NCI-H1048 (cell line): ENCODE measurements at regions not wholly inside any gene's neighbourhood (a gene's known extent, or its start where the extent isn't known, plus 50 kb on each side); places are given as distances from the start of the nearest gene placed in this dataset.
"Not testable (repeated sequence)": the region's sequence is repeated elsewhere in the genome, so short reads cannot be mapped to it uniquely, and the experiment has no call there.

Experiments
- DNase-seq: peaks from one replicate; lab custom pipeline; 2025; lab: John Stamatoyannopoulos, UW

DNA sequence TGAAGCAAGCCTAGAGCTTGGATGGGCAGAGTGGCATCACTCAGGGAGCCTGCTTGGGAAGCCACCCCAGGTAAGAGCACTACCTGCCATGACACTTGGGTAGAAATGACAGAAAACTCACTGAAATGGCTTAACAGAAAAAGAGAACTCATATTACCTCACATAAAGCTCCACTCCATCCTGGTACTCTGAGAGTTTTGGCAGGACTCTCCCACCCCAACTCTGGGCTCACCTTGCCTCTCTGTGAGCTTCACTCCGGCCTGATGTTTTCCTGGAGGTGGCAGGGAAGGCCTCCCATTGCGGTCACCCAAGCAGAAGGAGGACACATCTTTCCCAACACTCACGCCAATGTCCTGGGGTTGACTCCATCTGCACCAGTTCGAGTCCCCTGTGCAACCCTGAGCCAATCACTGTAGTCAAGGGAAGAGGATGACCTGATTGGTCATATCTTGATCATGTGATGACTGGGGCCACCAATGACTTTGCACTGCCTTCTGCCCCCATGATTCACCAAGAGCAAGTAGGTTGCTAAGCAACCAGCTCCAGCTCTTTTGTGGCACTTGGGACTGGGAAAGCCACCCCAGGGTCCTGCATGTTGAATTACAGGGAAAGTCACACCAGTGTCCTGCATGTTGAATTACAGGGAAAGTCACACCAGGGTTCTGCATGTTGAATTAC is 446.1 kb upstream of the SULF2 start:
- no peak for DNase-seq

DNA sequence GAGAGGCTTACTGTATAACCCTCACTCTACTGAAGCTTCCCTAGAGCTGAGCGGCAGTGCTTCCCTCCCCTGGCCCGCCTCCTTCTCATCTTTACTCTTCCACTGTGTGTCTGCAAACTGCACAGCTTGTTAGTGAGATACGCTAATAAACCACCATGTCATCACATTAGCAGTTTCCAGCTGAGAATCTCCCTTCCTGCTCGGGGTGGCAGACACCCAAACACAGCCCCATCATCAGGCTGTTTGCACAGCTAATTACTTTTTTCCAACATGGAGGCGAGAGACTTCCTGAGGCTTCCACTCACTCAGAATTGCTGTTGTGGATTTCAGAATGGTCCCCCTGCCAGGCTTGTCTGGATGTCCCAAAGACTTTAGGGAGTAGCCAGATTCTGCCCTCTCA is 444.9 kb upstream of the SULF2 start:
- DNase-seq: no peak

DNA sequence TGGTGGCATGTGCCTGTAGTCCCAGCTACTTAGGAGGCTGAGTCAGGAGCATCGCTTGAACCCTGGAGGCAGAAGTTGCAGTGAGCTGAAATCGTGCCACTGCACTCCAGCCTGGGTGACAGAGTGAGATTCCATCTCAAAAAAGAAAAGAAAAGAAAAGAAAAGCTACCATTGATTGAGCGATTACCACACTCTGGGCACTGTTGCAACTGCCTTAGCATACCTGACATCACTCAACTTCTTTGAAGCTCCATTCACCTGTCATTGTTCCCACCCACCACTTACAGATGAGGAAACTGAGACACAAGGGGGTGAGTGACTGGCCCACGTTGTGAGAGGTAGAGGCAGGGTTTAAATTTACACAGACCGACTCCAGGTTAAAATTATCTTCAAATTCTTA is 442.1 kb upstream of the SULF2 start:
- no peak for DNase-seq

DNA sequence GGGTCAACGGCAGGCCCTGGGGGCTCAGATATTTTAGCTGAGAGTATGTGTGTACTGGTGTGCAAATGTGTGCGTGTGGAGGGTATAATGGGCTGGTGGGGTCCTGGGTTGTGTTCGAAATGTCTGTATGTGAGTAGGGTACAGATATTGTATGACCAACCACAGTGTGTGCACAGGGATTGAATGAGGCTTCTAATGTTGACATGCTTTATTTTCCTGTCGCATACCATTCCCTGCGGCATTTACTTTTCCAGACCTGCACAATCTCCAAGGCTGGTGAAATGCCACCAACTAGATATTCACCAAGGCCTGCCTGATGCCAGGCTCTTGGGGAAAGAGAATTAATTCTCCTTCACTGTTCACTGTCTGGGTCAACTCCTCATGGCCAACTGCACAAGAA is 441.4 kb upstream of the SULF2 start:
- no peak for DNase-seq

DNA sequence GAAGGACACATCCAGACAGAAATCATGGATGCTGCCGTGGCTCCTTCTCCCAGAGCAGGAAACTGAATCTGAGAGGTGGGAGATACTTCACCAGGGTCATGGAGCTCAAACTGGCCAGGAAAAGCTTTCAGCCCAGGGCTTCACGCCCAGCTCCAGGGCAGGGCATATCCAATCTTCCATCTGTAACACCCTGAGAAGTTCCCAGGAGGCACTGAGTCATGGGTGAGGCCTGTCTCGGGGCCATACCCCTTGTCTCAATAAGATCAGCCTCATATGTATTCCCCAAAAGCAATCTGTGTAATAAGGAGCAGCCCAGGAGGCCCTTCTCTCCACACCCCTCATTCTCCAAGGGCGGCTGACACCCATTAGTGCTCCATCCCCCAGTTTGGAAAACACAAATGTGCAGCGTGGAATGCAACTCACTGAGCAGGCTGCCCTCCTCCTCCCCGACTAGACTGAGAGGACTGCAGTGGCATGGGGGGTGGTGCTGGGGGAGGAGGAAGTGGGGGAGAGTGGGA is 439.3 kb upstream of the SULF2 start:
- no peak for DNase-seq

DNA sequence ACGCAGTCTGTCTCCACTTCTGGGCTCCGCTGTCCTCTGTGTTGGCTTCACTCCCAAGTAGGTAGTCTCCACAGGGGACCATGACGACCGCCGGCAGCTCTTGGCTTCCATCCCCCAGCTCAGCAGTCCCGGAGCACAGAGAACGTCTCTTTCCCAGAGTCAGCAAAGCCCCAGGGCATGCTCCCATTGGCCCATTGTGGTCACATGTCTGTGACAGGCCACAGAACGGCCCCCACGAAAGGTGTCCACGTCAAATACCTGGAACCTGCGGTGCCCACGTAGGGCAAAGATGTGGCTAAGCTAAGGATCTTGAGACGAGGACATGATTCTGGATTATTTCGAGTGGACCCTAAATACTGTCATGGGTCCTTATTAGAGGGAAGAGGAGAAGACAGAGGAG is 438.4 kb upstream of the SULF2 start:
- no peak for DNase-seq

DNA sequence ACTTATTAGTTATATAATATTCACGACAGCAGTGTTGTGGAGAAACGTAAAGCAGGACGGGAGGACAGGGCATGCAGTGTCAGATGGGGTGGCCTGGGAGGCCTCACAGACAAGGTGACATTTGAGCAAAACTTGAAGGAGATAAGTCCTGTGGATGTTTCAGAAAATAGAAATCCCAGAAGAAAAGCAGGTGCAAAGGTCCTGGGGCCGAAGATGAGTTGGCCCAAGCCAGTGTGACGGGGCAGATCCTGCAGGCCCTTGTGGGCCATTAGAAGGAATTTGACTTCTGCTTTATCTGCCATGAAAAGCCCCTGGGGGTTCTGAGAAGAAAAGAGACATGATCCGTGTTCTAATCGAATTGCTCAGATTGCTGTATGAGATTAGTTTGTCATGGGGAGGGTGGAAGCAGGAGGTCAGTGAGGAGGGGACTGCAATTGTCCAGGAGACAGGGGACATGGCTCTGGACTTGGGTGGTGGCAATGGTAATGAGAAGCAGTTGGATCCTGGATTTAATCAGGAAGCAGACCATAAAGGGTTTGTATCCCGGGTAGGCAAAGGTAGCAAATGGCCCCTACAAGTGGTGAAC is 437.4 kb upstream of the SULF2 start:
- DNase-seq: no peak

DNA sequence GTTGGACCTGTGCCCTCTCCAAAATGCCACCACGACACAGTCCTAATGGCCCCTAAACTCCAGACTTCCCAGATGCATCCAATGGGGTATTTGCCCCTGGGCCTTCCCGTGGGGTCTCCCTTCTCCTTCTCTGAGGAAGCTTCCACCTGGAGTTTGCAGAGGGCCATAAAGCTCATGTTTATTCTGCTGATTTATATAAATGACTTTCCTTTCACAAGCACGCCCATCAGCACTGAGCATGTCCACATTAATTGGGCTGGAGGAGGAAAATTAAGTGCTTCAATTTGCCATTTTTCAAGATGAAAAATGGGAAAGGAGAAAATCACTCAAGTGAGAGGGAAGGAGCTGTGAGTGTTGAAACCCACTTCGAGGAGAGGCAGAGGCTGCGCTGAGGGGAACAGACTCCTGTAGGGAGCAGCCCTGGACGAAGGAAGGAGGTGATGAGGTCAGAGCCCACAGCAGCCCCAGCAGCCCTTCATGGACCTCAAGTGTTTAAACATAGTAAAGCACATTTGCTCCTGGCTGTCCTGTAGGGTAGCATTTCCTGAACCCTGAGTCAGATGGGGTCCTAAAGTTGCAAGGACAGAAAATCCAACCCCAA is 434.9 kb upstream of the SULF2 start:
- no peak for DNase-seq

DNA sequence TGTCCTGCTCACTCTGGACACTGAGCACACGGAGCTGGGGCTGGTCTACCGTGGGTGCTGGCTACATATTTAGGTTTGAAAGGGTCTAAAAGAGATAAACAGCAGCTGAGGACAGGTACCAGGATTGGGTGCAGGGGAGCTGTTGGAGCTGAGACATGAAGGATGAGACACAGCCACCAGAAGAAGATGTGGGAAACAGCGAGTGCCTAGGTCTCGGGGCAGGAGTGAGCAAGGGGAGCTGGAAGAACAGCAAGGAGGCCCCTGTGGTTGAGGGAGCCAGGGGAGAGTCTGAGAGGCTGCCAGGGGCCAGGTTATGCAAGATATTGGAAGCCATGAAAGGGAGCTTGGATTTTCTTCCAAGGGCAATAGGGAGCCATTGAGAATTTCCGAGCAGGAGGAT is 434.0 kb upstream of the SULF2 start:
- DNase-seq: no peak

DNA sequence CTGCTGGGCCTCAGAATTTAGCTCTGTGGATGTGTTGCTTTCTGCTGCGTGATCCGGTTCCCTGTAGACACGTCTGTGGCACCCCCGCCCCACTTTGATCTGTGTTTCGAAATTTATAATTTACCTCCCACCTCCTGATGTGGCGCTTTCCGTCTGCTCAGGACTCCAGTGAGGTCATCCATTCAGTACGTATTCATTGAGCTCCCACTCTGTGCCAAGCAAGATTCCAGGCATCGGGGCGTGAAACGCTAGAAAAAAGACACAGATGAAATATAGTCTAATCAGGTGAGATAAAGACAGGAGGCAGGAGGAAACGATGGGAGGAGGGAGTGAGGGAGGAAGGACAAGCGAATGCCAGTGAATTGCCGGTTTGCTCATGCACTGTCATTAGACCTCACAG is 431.9 kb upstream of the SULF2 start:
- DNase-seq: no peak

DNA sequence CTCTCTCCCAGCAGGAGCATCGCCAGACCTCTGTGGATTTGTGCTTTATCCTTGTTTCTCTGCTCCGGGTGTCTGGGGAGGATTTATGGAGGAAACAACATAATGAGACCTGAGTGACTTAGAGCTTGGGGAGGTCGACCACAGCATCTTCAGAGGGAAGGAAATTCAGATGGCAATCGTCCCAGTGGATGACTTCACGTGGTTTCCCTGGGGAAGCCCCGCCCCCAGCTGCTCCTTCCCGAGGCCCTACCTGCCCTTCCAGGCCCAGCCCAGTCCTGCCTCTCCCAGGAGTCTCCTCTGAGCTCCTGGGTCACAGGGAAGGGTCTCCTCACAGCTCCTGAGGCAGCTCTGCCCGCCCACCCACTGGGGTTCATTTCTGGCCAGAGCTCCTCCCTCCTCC is 430.3 kb upstream of the SULF2 start:
- DNase-seq: no peak

DNA sequence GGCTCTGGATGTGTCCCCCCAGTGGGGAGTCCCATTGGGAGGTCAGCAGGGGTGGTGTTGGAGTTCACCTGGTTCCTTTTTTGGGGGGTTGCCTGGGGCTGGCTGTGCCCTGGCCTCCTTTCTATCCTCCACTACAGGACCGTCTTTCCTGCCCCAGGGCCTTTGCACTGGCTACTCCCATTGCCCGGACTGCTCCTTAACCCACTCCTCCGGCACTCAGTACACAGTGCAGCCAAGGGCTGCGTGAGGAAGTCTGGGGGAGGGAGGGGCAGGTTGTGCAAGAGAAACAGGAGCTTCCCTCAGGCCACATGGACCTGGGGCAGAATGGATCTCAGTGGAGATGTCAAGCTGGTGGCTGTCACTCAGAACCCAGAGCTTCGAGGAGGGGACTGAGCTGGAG is 429.3 kb upstream of the SULF2 start:
- DNase-seq: no peak

DNA sequence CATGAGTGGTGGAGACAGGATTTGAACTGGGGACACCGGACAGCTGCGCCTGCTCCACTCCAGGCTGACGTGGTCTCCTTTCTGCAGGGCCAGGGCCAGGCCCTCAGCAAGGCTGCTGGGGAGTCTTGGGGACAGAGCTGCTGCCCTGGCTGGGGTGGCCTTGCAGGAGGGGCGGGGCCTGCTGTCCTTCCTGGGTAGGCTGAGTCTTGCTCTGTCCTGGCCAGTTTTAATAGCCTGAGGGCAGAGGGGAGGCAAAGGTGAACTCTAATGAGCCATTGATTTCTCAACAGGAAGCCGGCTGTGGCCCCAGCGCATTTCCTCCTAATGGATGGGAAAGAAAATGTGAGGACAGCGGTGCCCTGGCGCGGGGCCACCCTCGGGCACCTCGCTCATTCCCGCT is 428.4 kb upstream of the SULF2 start:
- not testable (repeated sequence) for DNase-seq

DNA sequence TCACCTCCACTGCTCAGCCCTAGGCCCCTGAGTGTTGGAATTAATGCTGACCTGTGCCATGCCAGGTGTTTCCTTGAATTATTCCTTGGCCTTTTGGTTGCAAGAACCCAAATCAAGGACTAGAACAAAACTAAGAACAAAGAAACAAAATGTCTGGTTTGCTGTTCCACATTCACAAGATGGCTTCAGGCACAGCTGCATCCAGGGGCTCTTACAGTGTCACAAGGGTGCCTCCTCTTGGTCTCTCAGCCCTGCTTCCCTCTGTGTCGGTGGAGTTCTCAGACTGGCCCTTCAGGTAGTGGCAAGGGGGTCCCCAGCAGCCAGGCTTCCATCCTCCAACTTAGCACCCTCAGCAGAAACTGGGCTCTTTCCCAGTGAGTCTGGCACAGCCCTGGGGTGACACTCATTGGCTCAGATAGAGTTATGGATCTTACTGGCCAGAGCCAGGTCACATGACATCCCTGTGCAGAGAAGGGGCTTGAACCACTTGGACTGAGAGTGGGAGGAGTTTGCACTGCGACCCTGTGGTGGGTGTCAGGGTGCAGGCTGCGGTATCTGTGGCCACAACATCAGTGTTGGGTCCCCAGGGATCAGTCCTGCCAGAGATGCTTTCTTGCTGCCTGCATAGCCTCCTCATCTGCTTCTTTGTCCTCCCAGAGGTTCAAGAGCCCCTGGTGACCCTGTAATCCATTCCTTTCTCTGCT is 427.7 kb upstream of the SULF2 start:
- no peak for DNase-seq

DNA sequence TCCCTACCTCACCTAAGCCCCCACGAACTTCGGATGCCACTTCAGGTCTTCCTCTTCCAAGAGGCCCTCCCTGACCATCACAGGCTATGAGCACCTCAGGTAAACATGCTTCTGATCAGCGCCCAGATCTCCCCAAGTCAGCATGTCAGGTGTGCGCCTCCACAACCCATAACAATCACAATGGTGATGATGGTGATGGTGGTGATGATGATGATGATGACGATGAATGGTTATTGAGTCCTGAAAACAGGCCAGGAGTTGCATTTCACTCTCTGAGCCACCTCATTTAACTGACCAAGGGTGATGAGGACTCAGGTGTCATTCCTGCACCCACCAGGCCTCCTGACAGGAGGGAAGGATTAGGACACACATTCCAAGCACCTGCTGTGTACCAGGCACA is 426.6 kb upstream of the SULF2 start:
- DNase-seq: no peak

DNA sequence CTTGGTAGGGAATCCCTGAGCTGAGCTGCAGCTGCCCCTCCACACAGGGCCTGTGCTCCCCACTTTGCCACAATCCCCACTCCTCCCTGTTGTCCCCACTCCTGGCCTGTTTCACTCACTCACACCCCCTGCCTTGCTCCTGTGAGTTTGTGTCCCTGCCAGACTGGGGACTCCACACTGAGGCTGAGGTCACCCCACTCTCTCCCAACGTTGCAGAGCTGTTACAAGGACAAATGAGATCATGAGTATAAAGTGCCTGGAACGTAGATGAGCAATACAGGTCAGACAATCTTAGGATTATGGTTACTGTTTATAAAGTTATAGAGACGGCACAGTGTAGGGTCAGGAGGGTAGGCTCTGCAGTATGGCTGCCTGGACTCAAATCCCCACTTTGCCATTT is 426.0 kb upstream of the SULF2 start:
- DNase-seq: no peak

DNA sequence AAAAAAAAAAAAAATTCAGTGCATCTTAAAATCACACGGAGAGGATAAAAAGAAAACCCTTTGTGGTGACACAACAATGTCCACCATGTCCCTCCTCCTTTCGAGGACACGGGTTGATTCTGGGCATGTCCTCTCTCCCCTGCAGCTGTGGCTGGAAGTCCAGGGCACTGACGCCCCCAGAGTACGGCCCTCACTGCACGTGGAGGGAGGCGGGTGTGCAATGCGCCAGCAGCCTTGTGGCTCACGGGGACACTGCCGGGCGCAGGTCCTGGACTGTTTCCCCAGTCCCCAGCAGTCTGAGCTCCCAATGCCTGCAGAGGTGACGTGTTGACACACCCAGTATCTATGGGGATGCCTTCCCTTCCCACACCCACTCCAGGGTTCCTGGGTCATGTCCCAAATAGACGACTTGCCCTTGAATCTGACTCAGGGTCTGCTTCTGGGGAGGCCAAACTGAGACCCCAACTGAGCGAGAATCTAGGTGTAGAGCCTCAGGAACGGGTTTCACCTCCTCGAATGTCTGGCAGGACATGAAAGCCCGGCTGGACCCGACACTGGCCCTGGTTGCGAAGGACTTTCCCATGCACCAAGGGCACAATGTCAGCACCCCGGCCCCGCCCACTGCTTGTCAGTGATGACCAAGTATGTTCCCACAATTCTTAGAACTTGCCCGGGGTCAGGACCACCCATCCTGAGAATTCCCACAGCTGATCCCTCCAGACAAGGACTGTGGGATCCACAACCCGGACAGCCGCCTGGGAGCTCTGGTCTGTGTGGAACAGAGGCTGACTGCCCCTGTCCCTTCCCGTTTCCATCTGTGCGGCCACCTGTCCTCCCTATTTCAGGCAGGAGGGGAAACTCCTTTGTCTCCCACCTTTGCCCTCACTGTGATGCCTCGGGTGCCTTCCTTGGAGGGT is 425.1 kb upstream of the SULF2 start:
- no peak for DNase-seq

DNA sequence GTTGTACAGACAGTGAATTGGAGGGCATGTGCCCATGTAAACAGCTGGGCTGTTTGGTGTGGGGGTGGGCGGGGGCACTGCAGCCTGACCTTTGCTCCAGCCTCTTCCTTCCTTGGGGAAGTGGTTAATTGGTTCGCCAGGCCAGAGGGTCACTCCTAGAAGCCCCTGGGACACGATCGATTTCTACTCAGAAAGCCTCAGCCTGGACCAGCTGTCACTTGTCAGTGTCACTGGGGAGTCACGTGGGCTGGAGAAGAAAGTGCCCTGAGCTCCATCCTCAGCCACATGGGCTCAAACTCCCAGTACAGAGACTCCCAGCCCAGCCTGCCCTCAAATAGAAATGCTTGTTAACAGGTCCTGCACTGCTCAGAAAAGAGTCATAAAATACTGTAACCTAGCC is 423.8 kb upstream of the SULF2 start:
- DNase-seq: no peak

DNA sequence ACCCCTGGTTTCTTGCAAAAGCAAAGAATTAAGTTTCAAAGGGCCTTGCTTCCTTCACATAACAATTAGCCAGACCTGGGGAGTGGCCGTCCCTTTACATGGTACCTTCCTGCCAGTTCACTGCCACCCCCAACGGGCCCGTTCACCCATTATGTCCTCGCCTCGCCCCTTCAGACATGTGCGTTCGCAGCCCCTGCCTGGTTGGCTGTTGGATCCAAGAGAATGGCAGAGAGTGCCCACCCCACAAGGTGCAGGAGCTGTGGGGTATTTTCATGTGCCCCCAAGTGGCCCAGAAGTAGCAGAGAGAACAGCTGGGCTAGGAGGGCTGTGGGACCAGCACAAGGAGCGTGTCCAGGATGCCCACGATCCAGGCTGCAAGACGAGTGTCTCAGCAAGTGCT is 422.9 kb upstream of the SULF2 start:
- DNase-seq: no peak

DNA sequence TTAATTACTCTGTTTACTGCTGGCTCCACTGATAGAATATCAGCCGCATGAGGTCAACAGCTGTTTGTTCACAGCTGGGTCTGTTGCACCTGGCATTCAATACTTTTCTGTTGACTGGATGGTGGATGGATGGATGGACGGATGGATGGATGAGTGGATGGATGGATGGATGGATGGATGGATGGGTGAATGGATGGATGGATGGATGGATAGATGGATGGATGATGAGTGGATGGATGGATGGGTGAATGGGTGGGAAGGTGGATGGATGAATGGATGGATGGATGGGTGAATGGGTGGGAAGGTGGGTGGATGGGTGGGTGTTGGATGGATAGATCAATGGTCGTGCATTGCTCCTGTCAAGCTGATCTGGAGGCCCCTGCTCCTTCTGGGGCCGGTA is 422.2 kb upstream of the SULF2 start:
- DNase-seq: no peak

DNA sequence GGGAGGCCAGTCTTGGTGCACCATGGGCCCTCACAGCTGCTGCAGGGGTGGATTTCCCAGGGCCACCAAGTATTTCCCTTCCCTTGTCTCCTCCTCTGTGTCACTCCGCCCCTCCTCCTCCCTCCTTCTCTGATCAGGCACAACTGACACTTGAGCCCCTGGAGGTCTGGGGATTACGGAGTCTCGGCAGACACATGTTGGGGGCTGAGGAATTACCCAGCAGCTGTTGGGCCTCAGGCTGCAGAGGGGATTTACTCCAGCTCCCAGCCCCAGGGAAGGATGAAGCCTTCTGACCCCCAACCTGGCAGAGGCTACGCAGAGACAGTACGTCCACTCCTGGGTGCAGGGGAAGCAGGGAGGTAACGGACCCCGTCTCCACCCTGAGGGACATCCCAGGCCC is 420.5 kb upstream of the SULF2 start:
- no peak for DNase-seq

DNA sequence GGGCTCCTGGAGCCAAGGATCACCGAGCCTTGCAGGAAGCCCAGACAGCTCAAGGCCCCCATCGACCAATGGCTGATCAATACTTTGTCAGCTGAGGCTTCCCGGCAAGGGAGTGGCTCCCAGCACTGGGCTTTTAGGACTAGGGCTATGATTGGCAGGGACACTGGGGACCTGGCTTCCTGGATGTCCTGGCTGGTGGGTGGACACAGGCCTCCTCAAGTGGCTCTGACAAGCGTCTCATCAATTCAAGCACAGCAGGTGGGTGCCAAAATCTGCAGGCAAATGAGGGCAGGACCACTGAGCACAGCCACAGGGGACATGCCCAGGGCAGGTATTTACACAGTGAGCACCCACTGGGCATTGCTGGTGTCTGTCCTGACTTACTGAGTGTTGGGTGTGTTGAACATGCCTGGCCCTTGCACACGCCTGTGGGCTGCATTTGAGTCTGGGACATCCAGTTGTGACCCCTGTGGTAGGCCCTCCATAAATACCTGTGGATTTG is 420.1 kb upstream of the SULF2 start:
- DNase-seq: no peak
